ENCODE measurements at regions not wholly inside any gene's neighbourhood (a gene's known extent, or its start where the extent isn't known, plus 50 kb on each side); places are given as distances from the start of the nearest gene placed in this dataset.

- no peak for TF ChIP-seq POLR2A (IDR thresholded peaks at IDR 0.05; ENCODE audit: low read length)
- no peak for TF ChIP-seq GATA1 (IDR thresholded peaks at IDR 0.05; ENCODE audit: low read depth, low read length)
Observed at GRCh38 chr5:159426694-159427093, 96.4 kb upstream of the IL12B start.
